ENCODE measurements at regions not wholly inside any gene's neighbourhood (a gene's known extent, or its start where the extent isn't known, plus 50 kb on each side); places are given as distances from the start of the nearest gene placed in this dataset.

- TF ChIP-seq POLR2A (IDR thresholded peaks at IDR 0.05) = no peak
- no peak for TF ChIP-seq CTCF (IDR thresholded peaks at IDR 0.05)
- no peaks in the 10 kb centered on the region for H3K4me1 ChIP-seq
- no peaks in the 10 kb centered on the region for H3K9me3 ChIP-seq
- intact Hi-C loops (cut with DNase I) = no loop called here
- no peaks in the 10 kb centered on the region for H3K27me3 ChIP-seq
- WGBS, 2 donors = 55 to 58% methylated on average over 5 of the region's 5 CpGs
- ATAC-seq (no peak), DNase-seq (no peak)
- no peaks in the 10 kb centered on the region for H3K36me3 ChIP-seq (replicated peaks in 1 of 2; ENCODE audit: insufficient read depth in 1 of 2, low read depth in 2 of 2)
- no peak overlapping the region for H3K4me3 ChIP-seq
- H3K27ac ChIP-seq = no peak overlapping the region
Observed at GRCh38 chr4:181595716-181596115, 647.5 kb upstream of the TENM3 start.

DNA sequence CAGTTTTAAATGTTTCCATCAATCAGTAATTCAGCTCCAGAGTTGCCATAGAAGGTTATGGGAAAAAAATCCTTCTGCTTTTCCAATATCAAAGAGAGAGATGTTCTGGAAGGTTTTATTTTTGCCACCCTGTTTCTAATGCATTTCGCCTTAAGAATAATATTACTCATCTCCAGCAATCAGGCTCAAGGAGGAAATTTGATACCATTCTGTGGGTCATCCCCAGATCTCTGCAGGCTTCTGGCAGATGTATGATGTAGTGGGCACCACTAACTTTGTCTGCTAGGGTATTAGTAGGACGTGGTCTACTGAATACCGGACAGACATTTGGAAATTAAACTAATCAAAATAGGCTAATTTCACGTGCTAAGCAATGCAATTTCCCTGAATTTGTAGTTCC is 645.4 kb upstream of the TENM3 start:
- Histone ChIP-seq H3K4me1 (no peaks in the 10 kb centered on the region), H3K4me3 (no peak overlapping the region), H3K27me3 (no peaks in the 10 kb centered on the region), H3K27ac (no peak overlapping the region), H3K36me3 (replicated peaks in 1 of 2; ENCODE audit: insufficient read depth in 1 of 2, low read depth in 2 of 2) (no peaks in the 10 kb centered on the region), H3K9me3 (no peaks in the 10 kb centered on the region)
- 57 to 63% methylated on average over 4 of the region's 4 CpGs for WGBS, 2 donors
- DNase-seq (no peak), ATAC-seq (no peak)
- TF ChIP-seq CTCF (IDR thresholded peaks at IDR 0.05) (no peak), POLR2A (IDR thresholded peaks at IDR 0.05) (no peak)
- intact Hi-C loops (cut with DNase I) = no loop called here

- DNase-seq (no peak), ATAC-seq (no peak)
- H3K27ac ChIP-seq = no peak overlapping the region
- intact Hi-C loops (cut with DNase I) = no loop called here
- H3K27me3 ChIP-seq = no peaks in the 10 kb centered on the region
- no peak overlapping the region for H3K4me3 ChIP-seq
- no peaks in the 10 kb centered on the region for H3K36me3 ChIP-seq (replicated peaks in 1 of 2; ENCODE audit: insufficient read depth in 1 of 2, low read depth in 2 of 2)
- no peaks in the 10 kb centered on the region for H3K9me3 ChIP-seq
- no peak for TF ChIP-seq CTCF (IDR thresholded peaks at IDR 0.05)
- no peak for TF ChIP-seq POLR2A (IDR thresholded peaks at IDR 0.05)
- 50 to 52% methylated on average over 6 of the region's 6 CpGs for WGBS, 2 donors
- H3K4me1 ChIP-seq = no peaks in the 10 kb centered on the region
Observed at GRCh38 chr4:181599134-181599533, 644.1 kb upstream of the TENM3 start.

- TF ChIP-seq POLR2A (IDR thresholded peaks at IDR 0.05) = no peak
- TF ChIP-seq CTCF (IDR thresholded peaks at IDR 0.05) = no peak
- no peak overlapping the region for H3K4me3 ChIP-seq
- no peak for ATAC-seq
- intact Hi-C loops (cut with DNase I) = no loop called here
- no peaks in the 10 kb centered on the region for H3K4me1 ChIP-seq
- DNase-seq = no peak
- H3K27ac ChIP-seq = no peak overlapping the region
- H3K27me3 ChIP-seq = no peaks in the 10 kb centered on the region
- 27 to 28% methylated on average over 2 of the region's 2 CpGs for WGBS, 2 donors
- H3K36me3 ChIP-seq (replicated peaks in 1 of 2; ENCODE audit: insufficient read depth in 1 of 2, low read depth in 2 of 2) = no peaks in the 10 kb centered on the region
- no peaks in the 10 kb centered on the region for H3K9me3 ChIP-seq
Observed at GRCh38 chr4:181601103-181601502, 642.1 kb upstream of the TENM3 start.

- Histone ChIP-seq H3K4me3 (no peak overlapping the region), H3K27ac (no peak overlapping the region), H3K4me1 (no peaks in the 10 kb centered on the region), H3K9me3 (no peaks in the 10 kb centered on the region), H3K36me3 (replicated peaks in 1 of 2; ENCODE audit: insufficient read depth in 1 of 2, low read depth in 2 of 2) (no peaks in the 10 kb centered on the region), H3K27me3 (no peaks in the 10 kb centered on the region)
- no peak for ATAC-seq
- DNase-seq = no peak
- TF ChIP-seq POLR2A (IDR thresholded peaks at IDR 0.05) = no peak
- no peak for TF ChIP-seq CTCF (IDR thresholded peaks at IDR 0.05)
- 49 to 72% methylated on average over 4 of the region's 4 CpGs for WGBS, 2 donors
- intact Hi-C loops (cut with DNase I) = no loop called here
Observed at GRCh38 chr4:181604546-181604945, 638.7 kb upstream of the TENM3 start.
